ENCODE measurements at regions not wholly inside any gene's neighbourhood (a gene's known extent, or its start where the extent isn't known, plus 50 kb on each side); places are given as distances from the start of the nearest gene placed in this dataset.

DNA sequence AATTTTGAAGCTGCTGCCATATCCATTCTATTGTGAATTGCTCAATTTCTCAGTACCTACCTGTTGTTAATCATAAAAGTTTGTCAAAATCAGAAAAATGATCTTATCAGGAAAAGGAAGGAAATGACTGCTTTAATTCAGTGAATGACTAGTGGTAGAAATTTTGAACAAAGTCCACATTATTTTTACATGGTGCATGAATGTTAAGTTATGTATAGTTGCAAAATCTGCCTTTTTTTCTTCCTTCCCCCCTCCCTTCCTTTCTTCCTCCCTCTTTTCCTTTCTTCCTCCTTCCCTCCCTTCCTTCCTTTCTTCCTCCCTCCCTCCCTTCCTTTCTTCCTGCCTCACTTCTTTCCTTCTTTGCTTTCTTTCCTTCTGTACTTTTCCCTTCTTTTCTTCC, 127.1 kb upstream of the TSHZ2 start:
- TF ChIP-seq TAF1 (IDR thresholded peaks at IDR 0.05; ENCODE audit: borderline replicate concordance, low read depth, low read length) (no peak), POLR2A (IDR thresholded peaks at IDR 0.05; ENCODE audit: low read depth, low read length) (no peak), POLR2AphosphoS5 (IDR thresholded peaks at IDR 0.05; ENCODE audit: low read depth, low read length) (no peak)

Data from GM12892 (cell line).